ENCODE measurements at regions not wholly inside any gene's neighbourhood (a gene's known extent, or its start where the extent isn't known, plus 50 kb on each side); places are given as distances from the start of the nearest gene placed in this dataset.

DNA sequence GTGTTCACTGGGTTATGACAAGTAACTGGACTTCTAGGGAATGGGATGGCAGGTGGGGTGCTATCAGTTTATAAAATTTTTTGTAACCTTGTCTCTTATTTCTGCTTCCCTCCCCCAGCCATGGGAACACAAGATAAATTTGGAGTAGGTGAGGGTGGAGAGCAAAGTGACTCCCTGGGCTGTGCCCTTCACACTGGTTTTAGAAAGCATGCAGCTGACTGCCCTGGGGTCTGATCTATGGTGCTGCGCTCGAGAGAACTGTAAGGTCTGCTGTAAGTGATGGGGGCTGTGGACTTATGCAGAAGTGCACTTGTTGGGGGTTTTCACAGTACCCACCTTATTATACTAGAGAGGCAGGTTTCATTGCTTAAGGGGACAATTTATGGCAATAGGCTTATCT lies 247.7 kb upstream of the DMRT1 start:
- 100% methylated on average over 2 of the region's 2 CpGs for WGBS

GRCh38 chr9:596703-597102 lies 244.8 kb upstream of the DMRT1 start:
- H3K4me1 ChIP-seq (replicated peaks), result no peaks in the 10 kb centered on the region
- DNase-seq (ENCODE audit: low spot score), result no peak
- no peaks in the 10 kb centered on the region for H3K36me3 ChIP-seq
- H3K27ac ChIP-seq, result no peak overlapping the region
- intact Hi-C loops (cut with DNase I), result no loop called here
- no peaks in the 10 kb centered on the region for H3K27me3 ChIP-seq (replicated peaks; ENCODE audit: insufficient read depth)
- WGBS, result 90% methylated on average over 2 of the region's 2 CpGs
- TF ChIP-seq, protein P1, sequence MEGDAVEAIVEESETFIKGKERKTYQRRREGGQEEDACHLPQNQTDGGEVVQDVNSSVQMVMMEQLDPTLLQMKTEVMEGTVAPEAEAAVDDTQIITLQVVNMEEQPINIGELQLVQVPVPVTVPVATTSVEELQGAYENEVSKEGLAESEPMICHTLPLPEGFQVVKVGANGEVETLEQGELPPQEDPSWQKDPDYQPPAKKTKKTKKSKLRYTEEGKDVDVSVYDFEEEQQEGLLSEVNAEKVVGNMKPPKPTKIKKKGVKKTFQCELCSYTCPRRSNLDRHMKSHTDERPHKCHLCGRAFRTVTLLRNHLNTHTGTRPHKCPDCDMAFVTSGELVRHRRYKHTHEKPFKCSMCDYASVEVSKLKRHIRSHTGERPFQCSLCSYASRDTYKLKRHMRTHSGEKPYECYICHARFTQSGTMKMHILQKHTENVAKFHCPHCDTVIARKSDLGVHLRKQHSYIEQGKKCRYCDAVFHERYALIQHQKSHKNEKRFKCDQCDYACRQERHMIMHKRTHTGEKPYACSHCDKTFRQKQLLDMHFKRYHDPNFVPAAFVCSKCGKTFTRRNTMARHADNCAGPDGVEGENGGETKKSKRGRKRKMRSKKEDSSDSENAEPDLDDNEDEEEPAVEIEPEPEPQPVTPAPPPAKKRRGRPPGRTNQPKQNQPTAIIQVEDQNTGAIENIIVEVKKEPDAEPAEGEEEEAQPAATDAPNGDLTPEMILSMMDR (IDR thresholded peaks at IDR 0.05), result no peak
- no peak overlapping the region for H3K4me3 ChIP-seq
- H3K9me3 ChIP-seq, result no peaks in the 10 kb centered on the region

More for the DNA sequence above, 247.7 kb upstream of the DMRT1 start:
- no peaks in the 10 kb centered on the region for H3K27me3 ChIP-seq (replicated peaks; ENCODE audit: insufficient read depth)
- H3K27ac ChIP-seq, result no peak overlapping the region
- H3K36me3 ChIP-seq, result no peaks in the 10 kb centered on the region
- H3K4me3 ChIP-seq, result no peak overlapping the region
- H3K9me3 ChIP-seq, result no peaks in the 10 kb centered on the region
- intact Hi-C loops (cut with DNase I), result no loop called here
- TF ChIP-seq POLR2A (IDR thresholded peaks at IDR 0.05) (no peak), POLR2AphosphoS5 (IDR thresholded peaks at IDR 0.05) (no peak)
- TF ChIP-seq, protein P1 (IDR thresholded peaks at IDR 0.05), result no peak
- no peak for DNase-seq (ENCODE audit: low spot score)
- peaks cover 4% of the 10 kb centered on the region for H3K4me1 ChIP-seq (replicated peaks)

DNA sequence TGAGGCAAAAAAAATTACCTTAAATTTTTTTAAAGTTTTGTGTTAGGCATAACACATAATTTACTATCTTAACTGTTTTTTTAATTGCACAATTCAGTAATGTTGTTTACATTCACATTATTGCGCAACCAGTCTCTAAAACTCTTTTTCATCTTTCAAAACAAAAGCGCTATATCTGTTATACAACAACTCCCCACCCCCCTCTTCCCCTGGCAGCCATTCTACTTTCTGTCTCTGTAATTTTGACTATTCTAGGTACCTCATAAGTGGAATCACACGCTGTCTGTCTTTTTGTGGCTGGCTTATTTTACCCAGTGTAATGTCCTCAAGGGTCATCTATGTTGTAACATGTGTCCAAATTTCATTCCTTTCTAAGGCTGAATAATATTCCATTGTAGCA lies 241.5 kb upstream of the DMRT1 start:
- Histone ChIP-seq H3K4me3 (no peak overlapping the region), H3K27me3 (replicated peaks; ENCODE audit: insufficient read depth) (no peaks in the 10 kb centered on the region), H3K9me3 (no peaks in the 10 kb centered on the region), H3K27ac (no peak overlapping the region), H3K4me1 (replicated peaks) (no peaks in the 10 kb centered on the region), H3K36me3 (no peaks in the 10 kb centered on the region)
- intact Hi-C loops (cut with DNase I), result loop anchor here (10.0 kb wide), 1 partner anchor 405 kb away; no protein-coding TSS in a partner anchor
- TF ChIP-seq POLR2A (IDR thresholded peaks at IDR 0.05) (no peak), POLR2AphosphoS5 (IDR thresholded peaks at IDR 0.05) (no peak)
- TF ChIP-seq, protein P1 (IDR thresholded peaks at IDR 0.05), result no peak
- 97% methylated on average over 3 of the region's 3 CpGs for WGBS
- no peak for DNase-seq (ENCODE audit: low spot score)

DNA sequence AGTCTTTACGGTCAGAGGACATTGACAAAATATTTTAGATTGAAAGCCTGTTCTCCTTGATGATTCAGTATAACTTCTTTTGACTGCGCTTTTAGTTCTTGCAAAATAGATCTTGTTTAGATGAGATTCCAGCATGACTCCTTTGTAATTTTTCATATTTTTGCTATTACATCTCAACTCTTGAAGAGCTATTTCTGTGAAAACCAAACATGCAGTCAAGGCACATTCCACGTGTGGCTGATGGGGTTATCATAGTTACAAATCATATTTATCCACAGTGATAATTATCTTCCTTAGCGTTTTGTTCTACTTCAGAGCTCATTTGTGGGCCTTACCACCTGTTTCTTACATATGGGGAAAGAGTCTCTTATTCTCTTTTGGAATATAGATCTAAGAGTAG lies 238.8 kb upstream of the DMRT1 start:
- DNase-seq (ENCODE audit: low spot score), result no peak
- Histone ChIP-seq H3K27ac (no peak overlapping the region), H3K4me3 (no peak overlapping the region), H3K4me1 (replicated peaks) (no peaks in the 10 kb centered on the region), H3K27me3 (replicated peaks; ENCODE audit: insufficient read depth) (no peaks in the 10 kb centered on the region), H3K9me3 (no peaks in the 10 kb centered on the region), H3K36me3 (no peaks in the 10 kb centered on the region)
- TF ChIP-seq, protein P1 (IDR thresholded peaks at IDR 0.05), result no peak
- TF ChIP-seq POLR2A (IDR thresholded peaks at IDR 0.05), result no peak
- intact Hi-C loops (cut with DNase I), result loop anchor here (10.0 kb wide), 1 partner anchor 402 kb away; no protein-coding TSS in a partner anchor
- WGBS, result 63% methylated on average over 4 of the region's 4 CpGs

- H3K27me3 ChIP-seq (replicated peaks; ENCODE audit: insufficient read depth), result no peaks in the 10 kb centered on the region
- DNase-seq (ENCODE audit: low spot score), result no peak
- no peaks in the 10 kb centered on the region for H3K9me3 ChIP-seq
- H3K36me3 ChIP-seq, result no peaks in the 10 kb centered on the region
- H3K4me3 ChIP-seq, result no peak overlapping the region
- intact Hi-C loops (cut with DNase I), result loop anchor here (10.0 kb wide), 1 partner anchor 402 kb away; no protein-coding TSS in a partner anchor
- H3K4me1 ChIP-seq (replicated peaks), result no peaks in the 10 kb centered on the region
- TF ChIP-seq POLR2AphosphoS5 (IDR thresholded peaks at IDR 0.05) (no peak), POLR2A (IDR thresholded peaks at IDR 0.05) (no peak)
- TF ChIP-seq, protein P1 (IDR thresholded peaks at IDR 0.05), result no peak
- 44% methylated on average over 2 of the region's 2 CpGs for WGBS
- no peak overlapping the region for H3K27ac ChIP-seq
Observed at GRCh38 chr9:603126-603525, 238.4 kb upstream of the DMRT1 start.

Data from prostate gland (tissue), 2 donors.